DOHH2 (cell line): ENCODE measurements at regions not wholly inside any gene's neighbourhood (a gene's known extent, or its start where the extent isn't known, plus 50 kb on each side); places are given as distances from the start of the nearest gene placed in this dataset.

ENCODE experiments used
- H3F3A ChIP-seq: fragments of 200-600 bp; sonication (generic), shearing (Covaris generic); 2 replicates; pipeline ENCODE4 v1.6.0; 2016; ENCODE audit warnings: antibody characterized with exemption, mild to moderate bottlenecking; ENCODE audit not compliant: control insufficient read depth, insufficient read depth
- H3K27ac ChIP-seq: fragments of 200-600 bp; sonication (generic); 2 replicates; pipeline ENCODE4 v1.5.1; 2014; ENCODE audit warnings: low read depth, mild to moderate bottlenecking, low read length, moderate library complexity
- H3K27me3 ChIP-seq: fragments of 200-600 bp; sonication (generic); 2 replicates; pipeline ENCODE4 v1.6.1; 2014; ENCODE audit warnings: mild to moderate bottlenecking, low read length, mixed read lengths; ENCODE audit not compliant: control insufficient read depth
- H3K36me3 ChIP-seq: fragments of 200-600 bp; sonication (generic); 2 replicates; pipeline ENCODE4 v1.6.1; 2014; ENCODE audit warnings: mild to moderate bottlenecking, low read length, moderate library complexity, mixed read lengths; ENCODE audit not compliant: control insufficient read depth
- H3K4me1 ChIP-seq: fragments of 200-600 bp; sonication (generic); 2 replicates; pipeline ENCODE4 v1.6.1; 2014; ENCODE audit warnings: mild to moderate bottlenecking, low read length, mixed read lengths; ENCODE audit not compliant: control insufficient read depth
- H3K4me2 ChIP-seq: fragments of 200-600 bp; sonication (generic); 2 replicates; pipeline ENCODE4 v1.6.0; 2014; ENCODE audit warnings: mild to moderate bottlenecking, low read length, moderate library complexity
- H3K4me3 ChIP-seq: fragments of 200-600 bp; sonication (generic); 2 replicates; pipeline ENCODE4 v1.5.1; 2014; ENCODE audit warnings: mild to moderate bottlenecking, low read length, mixed read lengths
- H3K79me2 ChIP-seq: fragments of 200-600 bp; sonication (generic); 2 replicates; pipeline ENCODE4 v1.6.1; 2014; ENCODE audit warnings: mild to moderate bottlenecking, low read length, mixed read lengths; ENCODE audit not compliant: control insufficient read depth
- H3K9me2 ChIP-seq: fragments of 200-600 bp; sonication (generic); replicated peaks from 2 replicates; pipeline ENCODE4 v1.6.1; 2014; ENCODE audit warnings: mild to moderate bottlenecking, low read length, mixed read lengths; ENCODE audit not compliant: control insufficient read depth
- H3K9me3 ChIP-seq: fragments of 200-600 bp; sonication (generic); 2 replicates; pipeline ENCODE4 v1.6.1; 2014; ENCODE audit warnings: antibody characterized with exemption, low read length, mixed read lengths; ENCODE audit not compliant: control insufficient read depth, insufficient read depth
- H4K20me1 ChIP-seq: fragments of 200-600 bp; sonication (generic); 2 replicates; pipeline ENCODE4 v1.6.0; 2014; ENCODE audit warnings: low read depth, mild to moderate bottlenecking, antibody characterized with exemption, low read length, moderate library complexity; ENCODE audit not compliant: control insufficient read depth, insufficient read depth
- CTCF ChIP-seq: fragments of 200-600 bp; sonication (generic); IDR thresholded peaks from one replicate; pipeline ENCODE4 v1.5.1; 2014; ENCODE audit warnings: antibody characterized with exemption, mild to moderate bottlenecking, low read depth, low read length; ENCODE audit not compliant: poor library complexity, severe bottlenecking
- EZH2phosphoT487 ChIP-seq: fragments of 200-600 bp; sonication (generic); IDR thresholded peaks from 2 replicates; pipeline ENCODE4 v1.6.1; 2017; ENCODE audit warnings: borderline replicate concordance, mild to moderate bottlenecking, antibody characterized with exemption, low read length, moderate library complexity, mixed read lengths

GRCh38 chr10:30546511-30546910 lies 83.0 kb downstream of the LYZL2 start:
- no peaks in the 10 kb centered on the region for H3K36me3 ChIP-seq
- peaks cover 12% of the 10 kb centered on the region for H3K27me3 ChIP-seq
- no peaks in the 10 kb centered on the region for H3K79me2 ChIP-seq
- H3K9me3 ChIP-seq, result no peaks in the 10 kb centered on the region
- TF ChIP-seq CTCF (no peak), EZH2phosphoT487 (no peak)
- no peak overlapping the region for H3K4me3 ChIP-seq
- H3K9me2 ChIP-seq, result no peaks in the 10 kb centered on the region
- H3K27ac ChIP-seq, result no peak overlapping the region
- H3F3A ChIP-seq, result no peaks in the 10 kb centered on the region
- H4K20me1 ChIP-seq, result no peaks in the 10 kb centered on the region
- no peaks in the 10 kb centered on the region for H3K4me1 ChIP-seq
- no peak overlapping the region for H3K4me2 ChIP-seq

GRCh38 chr10:30542895-30543288 lies 86.7 kb downstream of the LYZL2 start:
- Histone ChIP-seq H3K79me2 (no peaks in the 10 kb centered on the region), H3K36me3 (no peaks in the 10 kb centered on the region), H3F3A (no peaks in the 10 kb centered on the region), H3K4me3 (no peak overlapping the region), H3K27ac (no peak overlapping the region), H3K27me3 (peaks cover 20% of the 10 kb centered on the region), H3K4me2 (no peak overlapping the region), H3K9me3 (no peaks in the 10 kb centered on the region), H4K20me1 (no peaks in the 10 kb centered on the region), H3K4me1 (no peaks in the 10 kb centered on the region), H3K9me2 (no peaks in the 10 kb centered on the region)
- TF ChIP-seq EZH2phosphoT487 (no peak), CTCF (no peak)

- no peak overlapping the region for H3K27ac ChIP-seq
- no peak overlapping the region for H3K4me2 ChIP-seq
These were observed 87.3 kb downstream of the LYZL2 start for GRCh38 chr10:30542001-30542894.

More at GRCh38 chr10:30542001-30542894, 87.3 kb downstream of the LYZL2 start:
- Histone ChIP-seq H3K9me2 (no peaks in the 10 kb centered on the region), H4K20me1 (no peaks in the 10 kb centered on the region), H3K4me1 (no peaks in the 10 kb centered on the region), H3K79me2 (no peaks in the 10 kb centered on the region), H3K36me3 (no peaks in the 10 kb centered on the region), H3K4me3 (no peak overlapping the region), H3F3A (no peaks in the 10 kb centered on the region), H3K27me3 (peaks cover 22% of the 10 kb centered on the region), H3K9me3 (no peaks in the 10 kb centered on the region)
- TF ChIP-seq EZH2phosphoT487 (no peak), CTCF (no peak)
